ENCODE measurements at regions not wholly inside any gene's neighbourhood (a gene's known extent, or its start where the extent isn't known, plus 50 kb on each side); places are given as distances from the start of the nearest gene placed in this dataset.

DNA sequence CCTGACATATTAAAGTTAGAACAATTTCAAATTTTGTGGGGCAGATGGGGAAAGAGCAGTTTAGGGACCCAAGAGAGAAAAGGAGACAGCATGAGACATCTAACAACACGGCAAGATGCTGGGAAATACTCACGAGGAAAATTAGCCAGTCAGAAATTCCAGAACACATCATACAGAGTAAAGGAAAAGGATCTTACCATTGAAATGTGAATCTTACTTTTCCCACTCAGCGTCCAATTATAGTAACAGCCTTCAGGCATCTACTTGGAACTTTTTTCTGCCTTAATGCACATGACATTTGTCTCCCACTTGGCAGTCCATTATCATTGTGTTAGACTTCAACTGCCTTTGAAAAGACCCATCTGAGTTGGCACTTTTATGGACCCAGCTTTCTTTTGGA, 189.7 kb upstream of the SLC27A6 start:
- TF ChIP-seq, protein P1, sequence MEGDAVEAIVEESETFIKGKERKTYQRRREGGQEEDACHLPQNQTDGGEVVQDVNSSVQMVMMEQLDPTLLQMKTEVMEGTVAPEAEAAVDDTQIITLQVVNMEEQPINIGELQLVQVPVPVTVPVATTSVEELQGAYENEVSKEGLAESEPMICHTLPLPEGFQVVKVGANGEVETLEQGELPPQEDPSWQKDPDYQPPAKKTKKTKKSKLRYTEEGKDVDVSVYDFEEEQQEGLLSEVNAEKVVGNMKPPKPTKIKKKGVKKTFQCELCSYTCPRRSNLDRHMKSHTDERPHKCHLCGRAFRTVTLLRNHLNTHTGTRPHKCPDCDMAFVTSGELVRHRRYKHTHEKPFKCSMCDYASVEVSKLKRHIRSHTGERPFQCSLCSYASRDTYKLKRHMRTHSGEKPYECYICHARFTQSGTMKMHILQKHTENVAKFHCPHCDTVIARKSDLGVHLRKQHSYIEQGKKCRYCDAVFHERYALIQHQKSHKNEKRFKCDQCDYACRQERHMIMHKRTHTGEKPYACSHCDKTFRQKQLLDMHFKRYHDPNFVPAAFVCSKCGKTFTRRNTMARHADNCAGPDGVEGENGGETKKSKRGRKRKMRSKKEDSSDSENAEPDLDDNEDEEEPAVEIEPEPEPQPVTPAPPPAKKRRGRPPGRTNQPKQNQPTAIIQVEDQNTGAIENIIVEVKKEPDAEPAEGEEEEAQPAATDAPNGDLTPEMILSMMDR (conservative IDR thresholded peaks at IDR 0.05; ENCODE audit: low read depth, low read length): no peak
- DNase-seq (ENCODE audit: low read depth): no peak
- H3K4me3 ChIP-seq (ENCODE audit: low read depth, low read length): no peak overlapping the region

DNA sequence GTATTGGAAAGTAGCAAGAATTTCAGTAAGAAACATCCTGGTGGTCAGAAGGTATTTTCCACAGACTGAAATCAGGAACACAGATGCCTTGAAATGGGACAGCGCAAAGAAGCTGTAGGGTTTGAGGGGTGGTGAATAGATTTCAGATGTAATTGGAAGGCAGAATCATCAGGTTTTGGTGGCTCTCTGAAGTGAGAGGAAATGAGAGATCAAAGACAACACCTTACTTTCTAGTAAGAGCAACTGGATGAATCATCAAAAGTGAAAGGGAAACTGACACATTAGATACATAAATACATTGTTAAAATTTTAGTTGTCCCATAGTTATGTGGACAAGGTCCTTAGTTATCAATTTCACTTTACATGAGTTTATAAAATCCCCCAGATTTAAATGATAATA, 188.2 kb upstream of the SLC27A6 start:
- TF ChIP-seq, protein P1 (conservative IDR thresholded peaks at IDR 0.05; ENCODE audit: low read depth, low read length): no peak
- DNase-seq (ENCODE audit: low read depth): peak; percentile 29
- no peak overlapping the region for H3K4me3 ChIP-seq (ENCODE audit: low read depth, low read length)

DNA sequence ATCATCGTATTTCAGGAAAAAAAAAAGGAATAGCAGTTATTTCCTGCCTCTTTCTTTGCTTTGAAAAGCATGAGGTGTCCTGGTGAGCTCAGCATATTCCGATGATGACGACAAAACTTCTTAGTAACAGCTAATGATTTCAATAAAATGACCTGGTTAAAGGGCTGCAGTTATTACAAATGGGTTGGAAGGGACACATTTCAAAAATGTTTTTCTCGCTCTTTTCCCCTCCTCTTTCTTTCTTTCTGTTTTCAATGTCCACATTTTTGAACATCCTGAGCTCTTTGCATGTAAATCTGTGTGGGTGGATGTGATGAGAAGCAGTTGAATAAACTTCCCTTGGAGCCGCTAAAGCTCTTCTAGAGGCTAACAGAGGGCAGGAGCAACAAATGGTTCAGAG, 186.8 kb upstream of the SLC27A6 start:
- H3K4me3 ChIP-seq (ENCODE audit: low read depth, low read length): no peak overlapping the region
- peak; percentile 60 for DNase-seq (ENCODE audit: low read depth)
- TF ChIP-seq, protein P1 (conservative IDR thresholded peaks at IDR 0.05; ENCODE audit: low read depth, low read length): no peak

DNA sequence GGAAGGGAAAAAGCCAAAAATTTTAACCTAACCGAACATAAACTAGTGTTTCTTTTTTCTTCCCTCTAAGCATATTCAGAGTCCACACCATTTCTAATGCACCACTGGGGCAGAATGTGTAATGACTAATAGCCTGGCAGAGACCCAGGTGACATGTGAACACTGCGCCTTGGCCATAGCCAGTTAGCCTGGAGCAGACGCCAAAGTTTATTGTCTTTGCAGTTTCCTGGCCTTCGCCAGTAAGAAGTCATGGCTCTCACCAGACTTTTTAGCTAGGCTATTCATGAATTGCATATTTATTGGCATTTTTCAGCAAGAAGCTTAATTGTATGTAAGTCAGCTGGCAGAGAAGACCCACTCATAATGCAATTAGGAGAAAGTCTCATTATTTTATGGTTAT, 182.8 kb upstream of the SLC27A6 start:
- H3K4me3 ChIP-seq (ENCODE audit: low read depth, low read length): no peak overlapping the region
- TF ChIP-seq, protein P1 (conservative IDR thresholded peaks at IDR 0.05; ENCODE audit: low read depth, low read length): no peak
- DNase-seq (ENCODE audit: low read depth): peak; percentile 93

- no peak for DNase-seq (ENCODE audit: low read depth)
- TF ChIP-seq, protein P1 (conservative IDR thresholded peaks at IDR 0.05; ENCODE audit: low read depth, low read length): no peak
- H3K4me3 ChIP-seq (ENCODE audit: low read depth, low read length): no peak overlapping the region
These were observed 180.6 kb upstream of the SLC27A6 start for GRCh38 chr5:128784726-128785125.

DNA sequence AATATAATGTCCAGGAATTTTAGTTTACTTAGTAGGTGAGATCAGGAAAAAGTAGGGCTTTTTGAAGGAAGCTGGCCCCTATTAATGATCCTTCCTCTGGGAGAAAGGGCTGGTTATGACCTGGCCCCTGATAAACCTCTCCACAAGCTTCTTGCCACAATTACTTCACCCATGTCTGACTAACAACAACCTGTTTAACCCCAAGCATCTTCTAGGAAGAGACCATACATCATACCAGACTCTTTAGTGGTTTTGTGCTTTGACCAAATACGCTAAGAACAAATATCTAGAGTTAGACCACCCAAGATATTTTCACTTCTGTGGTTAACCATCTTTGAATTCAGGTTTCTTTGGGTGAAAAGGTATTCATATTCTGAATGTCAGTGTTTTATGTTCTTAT, 174.0 kb upstream of the SLC27A6 start:
- DNase-seq (ENCODE audit: low read depth): no peak
- TF ChIP-seq, protein P1 (conservative IDR thresholded peaks at IDR 0.05; ENCODE audit: low read depth, low read length): no peak
- no peak overlapping the region for H3K4me3 ChIP-seq (ENCODE audit: low read depth, low read length)

DNA sequence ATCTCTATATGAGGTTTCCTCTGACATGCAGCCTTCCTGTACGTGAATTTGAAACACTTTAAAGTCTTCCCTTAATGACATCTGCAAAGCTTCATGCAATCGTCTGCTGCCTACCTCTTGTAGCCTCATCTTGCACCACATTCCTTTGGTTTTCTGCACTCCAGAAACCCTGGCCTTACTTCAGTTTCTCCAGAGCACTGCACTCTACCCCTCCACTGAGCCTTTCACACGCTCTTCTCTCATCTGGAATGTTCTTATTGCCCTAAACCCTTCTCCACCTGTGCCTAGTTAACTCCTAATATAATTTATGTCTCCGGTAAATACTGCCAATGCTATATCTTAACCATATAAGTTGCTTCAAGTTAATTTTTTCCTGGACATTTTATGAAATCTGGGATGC, 168.8 kb upstream of the SLC27A6 start:
- DNase-seq (ENCODE audit: low read depth): no peak
- H3K4me3 ChIP-seq (ENCODE audit: low read depth, low read length): no peak overlapping the region
- TF ChIP-seq, protein P1 (conservative IDR thresholded peaks at IDR 0.05; ENCODE audit: low read depth, low read length): no peak

Measured in choroid plexus epithelial cell (primary cell).